Trophoblast cell (in vitro differentiated cells and primary cell): ENCODE measurements at regions not wholly inside any gene's neighbourhood (a gene's known extent, or its start where the extent isn't known, plus 50 kb on each side); places are given as distances from the start of the nearest gene placed in this dataset.

Experiments used
- DNase-seq, 2 donors: peaks; one replicate each; pipeline ENCODE4 v3.0.0-alpha.2; 2016
- H2AFZ ChIP-seq: 2 replicates; pipeline ENCODE4 v1.6.1; 2013; ENCODE audit warnings: low read length, moderate library complexity, mild to moderate bottlenecking; ENCODE audit not compliant: insufficient read depth, poor library complexity
- H2AK5ac ChIP-seq: 2 replicates; pipeline ENCODE4 v1.6.1; 2013; ENCODE audit warnings: mild to moderate bottlenecking, low read length
- H2BK120ac ChIP-seq: 2 replicates; pipeline ENCODE4 v1.6.1; 2013; ENCODE audit warnings: low read length, mild to moderate bottlenecking, moderate library complexity; ENCODE audit not compliant: insufficient read depth, poor library complexity
- H2BK12ac ChIP-seq: 2 replicates; pipeline ENCODE4 v1.6.1; 2013; ENCODE audit warnings: mild to moderate bottlenecking, low read length, moderate library complexity
- H2BK5ac ChIP-seq: 2 replicates; pipeline ENCODE4 v1.6.1; 2013; ENCODE audit warnings: low read length, low read depth, moderate library complexity, mild to moderate bottlenecking; ENCODE audit not compliant: poor library complexity
- H3K14ac ChIP-seq: 2 replicates; pipeline ENCODE4 v1.6.1; 2013; ENCODE audit warnings: mild to moderate bottlenecking, low read length
- H3K18ac ChIP-seq: 2 replicates; pipeline ENCODE4 v1.6.1; 2013; ENCODE audit warnings: mild to moderate bottlenecking, low read length
- H3K23ac ChIP-seq: 2 replicates; pipeline ENCODE4 v1.6.1; 2013; ENCODE audit warnings: low read length
- H3K27ac ChIP-seq: 2 replicates; pipeline ENCODE4 v1.5.1; 2013; ENCODE audit warnings: low read depth, mild to moderate bottlenecking, inconsistent platforms, low read length, moderate library complexity
- H3K27me3 ChIP-seq: 2 replicates; pipeline ENCODE4 v1.6.1; 2013; ENCODE audit warnings: inconsistent platforms, mild to moderate bottlenecking, low read length, moderate library complexity; ENCODE audit not compliant: insufficient read depth
- H3K36me3 ChIP-seq, 2 experiments: 1 replicate in 1 of 2; 2 replicates in 1 of 2; pipeline ENCODE4 v1.6.1; 2013; ENCODE audit warnings: low read length in 2 of 2, mild to moderate bottlenecking in 2 of 2, moderate library complexity in 1 of 2; ENCODE audit not compliant: insufficient read depth in 2 of 2, control insufficient read depth in 1 of 2
- H3K4ac ChIP-seq: 2 replicates; pipeline ENCODE4 v1.6.1; 2013; ENCODE audit warnings: low read depth, mild to moderate bottlenecking, low read length, moderate library complexity
- H3K4me1 ChIP-seq, 2 experiments: 1 replicate in 1 of 2; 2 replicates in 1 of 2; pipeline ENCODE4 v1.6.1; 2013; ENCODE audit warnings: low read length in 2 of 2, mild to moderate bottlenecking in 2 of 2, moderate library complexity in 1 of 2; ENCODE audit not compliant: insufficient read depth in 2 of 2, control insufficient read depth in 1 of 2
- H3K4me2 ChIP-seq: 2 replicates; pipeline ENCODE4 v1.6.1; 2013; ENCODE audit warnings: inconsistent platforms, mild to moderate bottlenecking, low read length, moderate library complexity
- H3K4me3 ChIP-seq: 2 replicates; pipeline ENCODE4 v1.5.1; 2013; ENCODE audit warnings: mild to moderate bottlenecking, low read depth, low read length, inconsistent platforms
- H3K79me1 ChIP-seq: one replicate; pipeline ENCODE4 v1.6.1; 2013; ENCODE audit warnings: low read length
- H3K79me2 ChIP-seq: 2 replicates; pipeline ENCODE4 v1.6.1; 2013; ENCODE audit warnings: low read length, mild to moderate bottlenecking; ENCODE audit not compliant: control insufficient read depth, insufficient read depth, poor library complexity
- H3K9ac ChIP-seq: 2 replicates; pipeline ENCODE4 v1.6.1; 2013; ENCODE audit warnings: mild to moderate bottlenecking, low read length
- H3K9me3 ChIP-seq: 2 replicates; pipeline ENCODE4 v1.6.1; 2013; ENCODE audit warnings: low read depth, mild to moderate bottlenecking, control low read depth, inconsistent platforms, low read length; ENCODE audit not compliant: insufficient read depth
- H4K12ac ChIP-seq: 2 replicates; pipeline ENCODE4 v1.6.1; 2013; ENCODE audit warnings: low read depth, mild to moderate bottlenecking, low read length, moderate library complexity
- H4K8ac ChIP-seq: 2 replicates; pipeline ENCODE4 v1.6.1; 2013; ENCODE audit warnings: low read depth, mild to moderate bottlenecking, low read length, moderate library complexity
- H4K91ac ChIP-seq: one replicate; pipeline ENCODE4 v1.6.1; 2013; ENCODE audit warnings: low read depth, mild to moderate bottlenecking, low read length, moderate library complexity
- WGBS: extraction: QIAGEN DNeasy Blood & Tissue Kit; methylation state at CpG from one replicate; pipeline ENCODE4 v1.1.7; 2013; ENCODE audit warnings: missing lambda C conversion rate; ENCODE audit not compliant: insufficient read length, insufficient coverage; ENCODE audit errors: extremely low coverage; 5-methylcytosine and 5-hydroxymethylcytosine counted together

DNA sequence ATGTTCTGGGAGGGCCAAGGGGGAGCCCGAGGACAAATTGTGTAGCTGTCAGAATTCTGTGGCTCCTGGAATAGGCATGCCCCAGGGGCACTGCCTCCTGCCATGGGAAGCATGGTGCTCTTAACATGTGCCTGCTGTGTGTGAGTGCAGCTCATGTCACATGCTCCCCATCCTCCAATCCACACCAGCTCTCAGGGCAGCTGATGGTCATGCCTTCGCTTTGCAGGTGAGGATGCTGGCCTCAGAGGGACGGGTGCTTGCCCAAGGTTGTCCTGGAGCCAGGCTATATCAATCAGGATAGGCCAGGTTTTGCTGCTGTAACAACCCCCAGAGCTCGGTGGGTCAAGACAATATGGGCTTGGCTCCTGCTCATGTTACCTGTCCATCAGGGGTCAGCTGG lies 303.4 kb downstream of the RPS24 start:
- Histone ChIP-seq H3K14ac (no peak overlapping the region), H3K4me3 (no peak overlapping the region), H3K4ac (no peak overlapping the region), H3K4me1 (peaks cover 10% of the 10 kb centered on the region in 2 experiments), H3K27ac (no peak overlapping the region), H3K23ac (no peak overlapping the region), H2AFZ (no peak overlapping the region), H4K12ac (no peak overlapping the region), H2AK5ac (no peak overlapping the region), H2BK5ac (no peak overlapping the region), H3K36me3 (no peaks in the 10 kb centered on the region), H3K18ac (no peak overlapping the region), H3K79me1 (peaks cover 17% of the 10 kb centered on the region), H3K4me2 (no peak overlapping the region), H4K91ac (no peak overlapping the region), H2BK12ac (no peak overlapping the region), H3K27me3 (no peaks in the 10 kb centered on the region), H3K79me2 (peaks cover under 1% of the 10 kb centered on the region), H4K8ac (no peak overlapping the region), H3K9ac (no peak overlapping the region), H2BK120ac (no peak overlapping the region), H3K9me3 (peaks cover 7% of the 10 kb centered on the region)
- WGBS = no CpG with 5 or more reads among the region's 4 CpGs
- no peak for DNase-seq

DNA sequence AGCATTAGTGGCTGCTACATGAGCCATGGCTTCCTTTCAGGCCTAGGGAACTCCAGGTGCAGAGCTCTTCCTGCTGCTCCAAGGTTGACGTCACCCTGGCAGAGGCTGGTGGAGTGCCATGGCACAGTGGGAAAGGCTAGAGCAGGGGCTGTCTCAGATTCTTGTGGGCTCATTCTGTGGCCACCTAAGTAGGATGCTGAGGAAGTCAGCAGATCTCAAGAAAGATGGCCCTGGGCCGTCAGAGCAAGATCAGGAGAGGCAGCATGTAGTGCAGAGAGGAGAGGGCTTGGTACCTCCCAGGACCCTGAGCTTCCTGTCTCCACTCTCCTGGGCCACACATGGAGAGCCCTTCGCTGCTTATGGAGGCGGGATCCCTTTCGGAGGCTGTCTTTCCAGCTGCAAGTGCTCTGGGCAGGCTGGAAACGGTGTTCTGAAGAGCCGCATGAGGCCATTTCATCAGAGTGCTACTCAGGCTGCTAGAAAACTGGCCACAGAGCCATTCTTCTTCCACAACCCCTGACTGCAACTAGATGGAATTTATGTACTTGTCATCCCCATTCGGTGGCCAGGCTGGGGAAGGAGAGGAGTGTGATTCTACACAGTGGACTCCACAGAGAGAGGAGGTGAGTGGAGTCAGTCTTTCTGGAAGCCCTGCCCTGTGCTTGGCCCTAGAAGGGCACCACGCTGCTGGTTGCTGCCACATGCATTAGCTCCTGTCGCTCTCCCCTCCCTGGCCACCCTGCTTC lies 304.2 kb downstream of the RPS24 start:
- Histone ChIP-seq H3K79me2 (no peaks in the 10 kb centered on the region), H3K9me3 (peaks cover 9% of the 10 kb centered on the region), H3K4ac (no peak overlapping the region), H3K23ac (no peak overlapping the region), H2AFZ (no peak overlapping the region), H3K27me3 (no peaks in the 10 kb centered on the region), H2AK5ac (no peak overlapping the region), H3K4me1 (peaks cover 6 to 9% of the 10 kb centered on the region in 2 experiments), H3K79me1 (peaks cover 11% of the 10 kb centered on the region), H3K4me2 (no peak overlapping the region), H2BK120ac (peak overlapping the region; percentile 9), H3K9ac (no peak overlapping the region), H4K8ac (no peak overlapping the region), H3K4me3 (no peak overlapping the region), H2BK12ac (no peak overlapping the region), H3K27ac (no peak overlapping the region), H2BK5ac (no peak overlapping the region), H4K91ac (peak overlapping the region; percentile 16), H3K18ac (no peak overlapping the region), H4K12ac (no peak overlapping the region), H3K36me3 (no peaks in the 10 kb centered on the region), H3K14ac (no peak overlapping the region)
- no peak for DNase-seq
- WGBS = no CpG with 5 or more reads among the region's 10 CpGs

DNA sequence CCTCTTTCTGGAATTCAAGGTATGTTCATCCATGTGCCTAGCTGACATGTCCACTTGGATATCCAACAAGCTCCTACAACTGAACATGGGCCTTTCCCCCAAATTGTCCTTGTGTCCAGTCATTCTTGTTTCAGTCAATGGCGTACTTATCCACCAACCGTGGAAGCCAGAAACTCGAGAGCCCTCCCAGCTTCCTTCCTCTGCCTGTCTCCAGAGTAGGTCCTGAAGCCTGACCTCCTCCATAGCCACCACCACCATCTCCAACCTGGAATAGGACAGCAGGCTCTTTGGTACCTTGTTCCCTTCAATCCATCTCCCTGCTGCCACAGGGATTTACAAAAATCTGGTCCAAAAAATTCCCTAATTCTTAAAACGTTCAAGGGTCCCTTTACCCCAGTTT lies 305.1 kb downstream of the RPS24 start:
- H3K36me3 ChIP-seq = no peaks in the 10 kb centered on the region
- H3K79me2 ChIP-seq = no peaks in the 10 kb centered on the region
- no peak overlapping the region for H4K12ac ChIP-seq
- no peak overlapping the region for H2AK5ac ChIP-seq
- H3K79me1 ChIP-seq = peaks cover 6% of the 10 kb centered on the region
- H3K27me3 ChIP-seq = no peaks in the 10 kb centered on the region
- H3K9ac ChIP-seq = no peak overlapping the region
- no peak overlapping the region for H4K91ac ChIP-seq
- no peak overlapping the region for H3K18ac ChIP-seq
- H3K23ac ChIP-seq = no peak overlapping the region
- H2BK5ac ChIP-seq = no peak overlapping the region
- H3K14ac ChIP-seq = no peak overlapping the region
- no peak overlapping the region for H3K27ac ChIP-seq
- no peak overlapping the region for H2BK12ac ChIP-seq
- peaks cover 9% of the 10 kb centered on the region for H3K9me3 ChIP-seq
- no peak overlapping the region for H3K4me2 ChIP-seq
- H4K8ac ChIP-seq = no peak overlapping the region
- peaks cover 7 to 9% of the 10 kb centered on the region in 2 experiments for H3K4me1 ChIP-seq
- DNase-seq = no peak
- no CpG with 5 or more reads among the region's 4 CpGs for WGBS
- H3K4ac ChIP-seq = no peak overlapping the region
- no peak overlapping the region for H2BK120ac ChIP-seq
- H3K4me3 ChIP-seq = no peak overlapping the region
- no peak overlapping the region for H2AFZ ChIP-seq

DNA sequence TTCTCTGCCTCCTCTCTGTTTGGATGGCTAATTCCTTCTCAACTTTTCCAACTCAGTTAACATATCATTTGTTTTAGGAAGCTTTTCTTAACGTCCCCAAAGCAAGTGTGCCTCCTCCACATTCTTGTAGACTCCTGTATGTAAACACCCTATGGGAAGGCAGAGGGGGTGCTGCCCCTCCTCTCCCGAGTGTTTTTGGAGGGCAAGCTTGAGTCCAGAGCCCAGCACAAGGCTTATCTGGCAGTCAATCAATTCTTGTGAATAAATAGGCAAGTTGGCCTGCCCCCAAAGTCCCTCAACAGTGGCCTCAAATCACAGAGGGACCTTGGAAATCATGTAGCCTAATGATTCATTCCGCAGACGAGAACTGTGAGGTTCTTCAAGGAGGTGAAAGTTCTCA lies 305.6 kb downstream of the RPS24 start:
- WGBS = no CpG with 5 or more reads among the region's 4 CpGs
- Histone ChIP-seq H3K79me1 (peaks cover 5% of the 10 kb centered on the region), H3K23ac (no peak overlapping the region), H4K12ac (no peak overlapping the region), H3K18ac (no peak overlapping the region), H2AFZ (peak overlapping the region; percentile 42), H4K8ac (no peak overlapping the region), H3K27ac (no peak overlapping the region), H3K4me1 (peaks cover 7 to 9% of the 10 kb centered on the region in 2 experiments), H3K36me3 (no peaks in the 10 kb centered on the region), H3K14ac (no peak overlapping the region), H3K4ac (no peak overlapping the region), H3K4me3 (no peak overlapping the region), H3K79me2 (no peaks in the 10 kb centered on the region), H2BK5ac (no peak overlapping the region), H2AK5ac (no peak overlapping the region), H4K91ac (no peak overlapping the region), H2BK120ac (no peak overlapping the region), H3K4me2 (no peak overlapping the region), H3K9ac (no peak overlapping the region), H3K27me3 (no peaks in the 10 kb centered on the region), H3K9me3 (peaks cover 9% of the 10 kb centered on the region), H2BK12ac (peak overlapping the region; percentile 56)
- DNase-seq = no peak
